ENCODE measurements at regions not wholly inside any gene's neighbourhood (a gene's known extent, or its start where the extent isn't known, plus 50 kb on each side); places are given as distances from the start of the nearest gene placed in this dataset.

- no peak overlapping the region for H3K27ac Mint-ChIP-seq (ENCODE audit: unreplicated experiment)
- no peaks in the 10 kb centered on the region for H3K4me1 ChIP-seq (ENCODE audit: insufficient read depth, low read length)
- no peak for FAIRE-seq
These were observed 167.7 kb upstream of the SLC14A2 start for GRCh38 chr18:45447355-45448265.

GRCh38 chr18:45448871-45449270, 166.4 kb upstream of the SLC14A2 start:
- Mint-ChIP-seq H3K27me3 (ENCODE audit: low read depth, unreplicated experiment) (peaks cover 6% of the 10 kb centered on the region), H3K36me3 (ENCODE audit: low read depth, unreplicated experiment) (no peaks in the 10 kb centered on the region), H3K9me3 (ENCODE audit: unreplicated experiment) (no peaks in the 10 kb centered on the region), H3K4me1 (ENCODE audit: low read depth, unreplicated experiment) (no peaks in the 10 kb centered on the region), H3K4me3 (ENCODE audit: unreplicated experiment) (no peak overlapping the region), H3K27ac (ENCODE audit: unreplicated experiment) (no peak overlapping the region)
- no peak for TF ChIP-seq EZH2 (IDR thresholded peaks at IDR 0.05; ENCODE audit: insufficient read depth, low read length)
- TF ChIP-seq, protein P1, sequence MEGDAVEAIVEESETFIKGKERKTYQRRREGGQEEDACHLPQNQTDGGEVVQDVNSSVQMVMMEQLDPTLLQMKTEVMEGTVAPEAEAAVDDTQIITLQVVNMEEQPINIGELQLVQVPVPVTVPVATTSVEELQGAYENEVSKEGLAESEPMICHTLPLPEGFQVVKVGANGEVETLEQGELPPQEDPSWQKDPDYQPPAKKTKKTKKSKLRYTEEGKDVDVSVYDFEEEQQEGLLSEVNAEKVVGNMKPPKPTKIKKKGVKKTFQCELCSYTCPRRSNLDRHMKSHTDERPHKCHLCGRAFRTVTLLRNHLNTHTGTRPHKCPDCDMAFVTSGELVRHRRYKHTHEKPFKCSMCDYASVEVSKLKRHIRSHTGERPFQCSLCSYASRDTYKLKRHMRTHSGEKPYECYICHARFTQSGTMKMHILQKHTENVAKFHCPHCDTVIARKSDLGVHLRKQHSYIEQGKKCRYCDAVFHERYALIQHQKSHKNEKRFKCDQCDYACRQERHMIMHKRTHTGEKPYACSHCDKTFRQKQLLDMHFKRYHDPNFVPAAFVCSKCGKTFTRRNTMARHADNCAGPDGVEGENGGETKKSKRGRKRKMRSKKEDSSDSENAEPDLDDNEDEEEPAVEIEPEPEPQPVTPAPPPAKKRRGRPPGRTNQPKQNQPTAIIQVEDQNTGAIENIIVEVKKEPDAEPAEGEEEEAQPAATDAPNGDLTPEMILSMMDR (IDR thresholded peaks at IDR 0.05; ENCODE audit: insufficient read depth, low read depth, low read length), result no peak
- H3K4me3 ChIP-seq (ENCODE audit: insufficient read depth, low read depth, low read length), result no peak overlapping the region
- H3K27ac ChIP-seq (ENCODE audit: low read depth, low read length), result no peak overlapping the region
- no peak overlapping the region for H3K4me2 ChIP-seq (ENCODE audit: low read length)
- no peaks in the 10 kb centered on the region for H3K36me3 ChIP-seq (ENCODE audit: insufficient read depth, low read length)
- no peaks in the 10 kb centered on the region for H3K27me3 ChIP-seq (ENCODE audit: insufficient read depth, low read length)
- no peak overlapping the region for H3K9ac ChIP-seq (ENCODE audit: low read length)
- H4K20me1 ChIP-seq (ENCODE audit: insufficient read depth, low read length), result no peaks in the 10 kb centered on the region
- H3K4me1 ChIP-seq (ENCODE audit: insufficient read depth, low read length), result no peaks in the 10 kb centered on the region
- no peak for FAIRE-seq
- no peak overlapping the region for H2AFZ ChIP-seq (ENCODE audit: low read depth, low read length)
- no peak for DNase-seq (ENCODE audit: low read depth)
- no peaks in the 10 kb centered on the region for H3K79me2 ChIP-seq (ENCODE audit: insufficient read depth, low read length)
- no peaks in the 10 kb centered on the region for H3K9me3 ChIP-seq (ENCODE audit: insufficient read depth, low read depth, low read length)

More at GRCh38 chr18:45447355-45448265, 167.7 kb upstream of the SLC14A2 start:
- Histone ChIP-seq H3K4me3 (ENCODE audit: insufficient read depth, low read depth, low read length) (no peak overlapping the region), H3K79me2 (ENCODE audit: insufficient read depth, low read length) (no peaks in the 10 kb centered on the region), H3K4me2 (ENCODE audit: low read length) (no peak overlapping the region), H2AFZ (ENCODE audit: low read depth, low read length) (no peak overlapping the region), H4K20me1 (ENCODE audit: insufficient read depth, low read length) (no peaks in the 10 kb centered on the region), H3K9ac (ENCODE audit: low read length) (no peak overlapping the region), H3K9me3 (ENCODE audit: insufficient read depth, low read depth, low read length) (no peaks in the 10 kb centered on the region), H3K27me3 (ENCODE audit: insufficient read depth, low read length) (peaks cover 2% of the 10 kb centered on the region), H3K36me3 (ENCODE audit: insufficient read depth, low read length) (no peaks in the 10 kb centered on the region), H3K27ac (ENCODE audit: low read depth, low read length) (no peak overlapping the region)
- Mint-ChIP-seq H3K9me3 (ENCODE audit: unreplicated experiment) (no peaks in the 10 kb centered on the region), H3K4me1 (ENCODE audit: low read depth, unreplicated experiment) (no peaks in the 10 kb centered on the region), H3K27me3 (ENCODE audit: low read depth, unreplicated experiment) (peaks cover 11% of the 10 kb centered on the region), H3K4me3 (ENCODE audit: unreplicated experiment) (no peak overlapping the region), H3K36me3 (ENCODE audit: low read depth, unreplicated experiment) (no peaks in the 10 kb centered on the region)
- no peak for DNase-seq (ENCODE audit: low read depth)
- TF ChIP-seq, protein P1 (IDR thresholded peaks at IDR 0.05; ENCODE audit: insufficient read depth, low read depth, low read length), result no peak
- no peak for TF ChIP-seq EZH2 (IDR thresholded peaks at IDR 0.05; ENCODE audit: insufficient read depth, low read length)

Measured in astrocyte (in vitro differentiated cells and primary cell).